ENCODE measurements at regions not wholly inside any gene's neighbourhood (a gene's known extent, or its start where the extent isn't known, plus 50 kb on each side); places are given as distances from the start of the nearest gene placed in this dataset.

DNA sequence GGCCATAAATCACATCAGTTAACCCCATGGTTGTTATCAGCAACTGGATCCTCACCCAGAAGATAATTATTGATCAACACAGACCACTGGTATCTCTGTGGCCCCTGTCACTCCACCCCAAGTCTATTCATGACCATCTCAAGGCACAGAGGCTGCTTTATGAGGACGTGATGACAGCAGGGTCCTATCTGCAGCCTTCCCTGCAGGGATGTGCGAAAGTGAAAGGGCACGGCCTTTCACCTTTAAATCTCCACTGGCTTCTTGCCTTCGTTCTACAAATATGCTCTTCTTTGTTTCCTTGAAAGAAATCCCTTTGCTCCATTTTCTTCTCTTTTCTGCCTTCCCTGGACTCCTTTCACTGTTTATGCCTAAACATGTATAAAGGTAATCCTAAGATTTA, 170.6 kb upstream of the EDNRA start:
- H3K36me3 ChIP-seq (ENCODE audit: control insufficient read depth, insufficient read depth, low read length) = no peaks in the 10 kb centered on the region
- no peak for DNase-seq (ENCODE audit: extremely low read depth, insufficient read length)
- TF ChIP-seq, protein P1, sequence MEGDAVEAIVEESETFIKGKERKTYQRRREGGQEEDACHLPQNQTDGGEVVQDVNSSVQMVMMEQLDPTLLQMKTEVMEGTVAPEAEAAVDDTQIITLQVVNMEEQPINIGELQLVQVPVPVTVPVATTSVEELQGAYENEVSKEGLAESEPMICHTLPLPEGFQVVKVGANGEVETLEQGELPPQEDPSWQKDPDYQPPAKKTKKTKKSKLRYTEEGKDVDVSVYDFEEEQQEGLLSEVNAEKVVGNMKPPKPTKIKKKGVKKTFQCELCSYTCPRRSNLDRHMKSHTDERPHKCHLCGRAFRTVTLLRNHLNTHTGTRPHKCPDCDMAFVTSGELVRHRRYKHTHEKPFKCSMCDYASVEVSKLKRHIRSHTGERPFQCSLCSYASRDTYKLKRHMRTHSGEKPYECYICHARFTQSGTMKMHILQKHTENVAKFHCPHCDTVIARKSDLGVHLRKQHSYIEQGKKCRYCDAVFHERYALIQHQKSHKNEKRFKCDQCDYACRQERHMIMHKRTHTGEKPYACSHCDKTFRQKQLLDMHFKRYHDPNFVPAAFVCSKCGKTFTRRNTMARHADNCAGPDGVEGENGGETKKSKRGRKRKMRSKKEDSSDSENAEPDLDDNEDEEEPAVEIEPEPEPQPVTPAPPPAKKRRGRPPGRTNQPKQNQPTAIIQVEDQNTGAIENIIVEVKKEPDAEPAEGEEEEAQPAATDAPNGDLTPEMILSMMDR (IDR thresholded peaks at IDR 0.05; ENCODE audit: insufficient read depth, low read length, poor library complexity, severe bottlenecking) = no peak
- no peak overlapping the region for H3K4me3 ChIP-seq (replicated peaks; ENCODE audit: low read depth, low read length)
- H3K27me3 ChIP-seq (replicated peaks; ENCODE audit: control insufficient read depth, insufficient read depth, low read length) = no peaks in the 10 kb centered on the region

DNA sequence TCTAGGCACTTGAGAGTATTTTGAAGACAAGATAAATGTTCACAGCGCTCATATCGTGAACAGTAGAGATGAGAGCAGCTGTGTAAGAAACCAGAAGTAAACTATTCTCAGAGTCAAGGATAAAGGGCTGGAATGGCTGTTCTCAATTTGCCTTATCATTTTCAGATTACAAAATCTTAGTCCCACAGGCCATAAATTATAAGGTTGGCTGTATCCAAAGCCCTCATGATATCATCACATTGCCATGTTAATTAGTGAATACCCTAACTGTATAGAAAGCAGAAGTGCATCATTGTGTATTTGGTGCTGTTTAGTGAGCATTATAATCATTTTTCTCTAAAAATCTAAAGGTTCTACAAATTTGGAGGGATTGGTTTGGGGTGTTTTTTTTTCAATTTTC, 168.9 kb upstream of the EDNRA start:
- H3K4me3 ChIP-seq (replicated peaks; ENCODE audit: low read depth, low read length) = no peak overlapping the region
- TF ChIP-seq, protein P1 (IDR thresholded peaks at IDR 0.05; ENCODE audit: insufficient read depth, low read length, poor library complexity, severe bottlenecking) = no peak
- no peaks in the 10 kb centered on the region for H3K36me3 ChIP-seq (ENCODE audit: control insufficient read depth, insufficient read depth, low read length)
- DNase-seq (ENCODE audit: extremely low read depth, insufficient read length) = no peak
- no peaks in the 10 kb centered on the region for H3K27me3 ChIP-seq (replicated peaks; ENCODE audit: control insufficient read depth, insufficient read depth, low read length)

DNA sequence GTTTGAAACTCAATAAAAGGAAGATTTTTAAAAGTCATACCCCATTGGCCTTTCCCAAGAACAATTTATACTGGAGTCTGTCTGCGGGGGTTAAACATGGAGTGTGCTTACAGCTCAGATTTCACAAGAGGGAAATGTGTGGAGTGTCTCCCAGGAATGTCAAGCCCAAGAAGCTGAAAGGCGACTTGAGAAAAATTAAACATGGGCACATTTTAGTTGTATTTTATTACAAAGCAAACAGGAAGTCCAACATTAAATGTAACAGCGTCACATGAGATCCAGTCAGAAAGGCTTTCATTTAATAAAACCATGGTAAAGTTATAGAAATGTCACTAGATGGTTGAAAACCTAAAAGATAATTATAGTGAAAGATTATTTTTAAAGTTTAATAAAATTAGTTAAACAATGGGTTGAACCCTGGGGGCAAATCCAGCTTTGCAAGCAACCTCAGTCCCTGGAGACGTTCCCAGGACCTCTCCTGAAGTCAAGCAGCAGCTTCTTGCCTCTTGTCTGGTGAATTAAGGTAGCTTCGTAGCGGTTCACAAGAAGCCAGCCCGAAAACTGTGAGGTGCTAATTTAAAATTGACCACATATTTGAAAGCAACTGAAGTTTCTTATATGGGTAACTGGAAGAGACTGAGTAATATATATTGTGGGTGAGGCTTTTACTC, 168.4 kb upstream of the EDNRA start:
- H3K36me3 ChIP-seq (ENCODE audit: control insufficient read depth, insufficient read depth, low read length) = no peaks in the 10 kb centered on the region
- no peak overlapping the region for H3K4me3 ChIP-seq (replicated peaks; ENCODE audit: low read depth, low read length)
- no peaks in the 10 kb centered on the region for H3K27me3 ChIP-seq (replicated peaks; ENCODE audit: control insufficient read depth, insufficient read depth, low read length)
- no peak for DNase-seq (ENCODE audit: extremely low read depth, insufficient read length)
- TF ChIP-seq, protein P1 (IDR thresholded peaks at IDR 0.05; ENCODE audit: insufficient read depth, low read length, poor library complexity, severe bottlenecking) = no peak

DNA sequence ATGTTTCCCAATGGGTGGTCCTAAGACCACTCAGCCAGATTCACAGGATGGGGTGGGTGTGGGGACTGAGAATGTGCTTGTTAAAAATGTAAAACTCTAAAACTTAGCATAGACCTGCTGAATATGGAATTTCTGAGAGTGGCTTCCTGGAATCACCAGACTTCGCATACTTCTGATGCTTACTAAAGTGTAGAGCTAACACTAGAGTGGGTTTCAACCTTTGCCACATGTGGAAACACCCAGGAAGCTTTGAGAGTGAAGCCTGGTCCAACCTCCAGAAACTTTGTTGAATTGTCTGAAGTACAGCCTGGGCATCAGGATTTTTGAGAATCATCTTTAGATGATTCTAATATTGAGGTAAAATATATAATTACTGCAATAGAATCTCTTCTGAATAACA, 167.8 kb upstream of the EDNRA start:
- DNase-seq (ENCODE audit: extremely low read depth, insufficient read length) = no peak
- no peaks in the 10 kb centered on the region for H3K27me3 ChIP-seq (replicated peaks; ENCODE audit: control insufficient read depth, insufficient read depth, low read length)

DNA sequence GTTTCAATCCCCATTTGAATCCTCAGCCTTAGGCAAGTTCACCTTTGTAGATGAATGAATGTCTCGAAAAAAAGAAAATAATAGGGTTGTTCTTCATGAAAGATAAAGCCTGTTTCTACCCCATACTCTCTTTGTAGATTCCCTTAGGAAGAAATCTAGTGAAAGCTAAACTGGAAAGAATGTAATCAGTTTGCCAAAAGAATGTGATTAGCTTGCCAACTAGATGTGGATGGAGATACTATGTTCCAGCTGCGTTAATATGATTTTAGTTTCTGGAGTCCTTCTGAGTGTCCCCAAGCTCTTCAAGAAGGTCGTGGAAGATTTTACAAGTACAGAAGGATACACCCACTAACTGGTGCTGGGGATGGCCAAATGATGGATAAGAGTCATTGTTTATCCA, 162.3 kb upstream of the EDNRA start:
- TF ChIP-seq, protein P1 (IDR thresholded peaks at IDR 0.05; ENCODE audit: insufficient read depth, low read length, poor library complexity, severe bottlenecking) = no peak
- Histone ChIP-seq H3K4me3 (replicated peaks; ENCODE audit: low read depth, low read length) (no peak overlapping the region), H3K27me3 (replicated peaks; ENCODE audit: control insufficient read depth, insufficient read depth, low read length) (no peaks in the 10 kb centered on the region), H3K36me3 (ENCODE audit: control insufficient read depth, insufficient read depth, low read length) (no peaks in the 10 kb centered on the region)
- no peak for DNase-seq (ENCODE audit: extremely low read depth, insufficient read length)

More for the DNA sequence above, 167.8 kb upstream of the EDNRA start:
- no peaks in the 10 kb centered on the region for H3K36me3 ChIP-seq (ENCODE audit: control insufficient read depth, insufficient read depth, low read length)
- H3K4me3 ChIP-seq (replicated peaks; ENCODE audit: low read depth, low read length) = no peak overlapping the region
- TF ChIP-seq, protein P1 (IDR thresholded peaks at IDR 0.05; ENCODE audit: insufficient read depth, low read length, poor library complexity, severe bottlenecking) = no peak

DNA sequence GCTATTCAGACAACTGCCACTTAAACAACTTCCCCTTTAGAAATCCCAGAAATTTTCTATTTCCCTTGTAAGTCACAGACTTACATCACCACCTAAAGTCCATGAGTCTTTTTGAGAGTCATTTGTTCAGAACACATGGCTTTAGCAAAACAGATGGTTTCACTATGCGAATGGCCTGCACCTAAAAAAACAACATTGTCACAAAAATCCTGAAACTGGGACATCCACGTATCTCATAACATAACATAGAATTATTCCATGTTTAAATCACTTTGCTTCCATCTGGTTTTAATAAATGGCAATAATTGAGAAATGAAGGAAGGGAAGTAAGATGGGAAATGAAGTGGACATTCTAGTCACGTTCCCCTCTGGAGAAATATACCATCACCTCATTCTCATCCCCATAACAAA, 155.3 kb upstream of the EDNRA start:
- TF ChIP-seq, protein P1 (IDR thresholded peaks at IDR 0.05; ENCODE audit: insufficient read depth, low read length, poor library complexity, severe bottlenecking) = no peak
- Histone ChIP-seq H3K36me3 (ENCODE audit: control insufficient read depth, insufficient read depth, low read length) (no peaks in the 10 kb centered on the region), H3K4me3 (replicated peaks; ENCODE audit: low read depth, low read length) (no peak overlapping the region), H3K27me3 (replicated peaks; ENCODE audit: control insufficient read depth, insufficient read depth, low read length) (no peaks in the 10 kb centered on the region)
- DNase-seq (ENCODE audit: extremely low read depth, insufficient read length) = no peak

Data from GM06990 (cell line).